Stimulated activated CD4-positive, alpha-beta T cell treated with anti-CD3 and anti-CD28 coated beads, Interleukin-1b, Interleukin-23, amount 100 ng/mL, for 24 hours (primary cell): ENCODE measurements at regions not wholly inside any gene's neighbourhood (a gene's known extent, or its start where the extent isn't known, plus 50 kb on each side); places are given as distances from the start of the nearest gene placed in this dataset.
"Not testable (repeated sequence)": the region's sequence is repeated elsewhere in the genome, so short reads cannot be mapped to it uniquely, and the experiment has no call there.

Experiments used
- DNase-seq, 4 experiments: peaks; one replicate each; pipeline ENCODE4 v3.0.0-alpha.2; 2020; ENCODE audit warnings: low read depth in 4 of 4, low spot score in 1 of 4

GRCh38 chr6:66094615-66095014 is 387.6 kb upstream of the EYS start:
- DNase-seq: no peak

DNA sequence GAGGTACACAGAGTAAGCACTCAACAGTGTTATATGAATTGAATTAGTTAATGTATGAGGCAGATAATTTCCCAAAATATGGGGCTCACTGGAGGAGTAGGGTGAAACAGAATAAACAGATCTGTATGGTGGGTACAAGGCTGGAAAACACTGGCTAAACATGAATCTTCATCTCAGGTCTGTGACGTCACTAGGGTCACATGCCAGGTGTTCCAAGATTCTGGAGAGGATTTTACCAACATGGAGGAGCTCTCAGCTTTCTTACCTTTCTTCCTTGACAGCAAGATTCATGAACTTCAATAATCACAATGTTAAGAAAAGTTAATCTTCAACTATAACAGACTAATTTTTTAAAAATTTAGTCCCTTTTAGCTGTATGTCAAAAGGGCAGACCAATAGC is 385.3 kb upstream of the EYS start:
- DNase-seq: not testable (repeated sequence)

DNA sequence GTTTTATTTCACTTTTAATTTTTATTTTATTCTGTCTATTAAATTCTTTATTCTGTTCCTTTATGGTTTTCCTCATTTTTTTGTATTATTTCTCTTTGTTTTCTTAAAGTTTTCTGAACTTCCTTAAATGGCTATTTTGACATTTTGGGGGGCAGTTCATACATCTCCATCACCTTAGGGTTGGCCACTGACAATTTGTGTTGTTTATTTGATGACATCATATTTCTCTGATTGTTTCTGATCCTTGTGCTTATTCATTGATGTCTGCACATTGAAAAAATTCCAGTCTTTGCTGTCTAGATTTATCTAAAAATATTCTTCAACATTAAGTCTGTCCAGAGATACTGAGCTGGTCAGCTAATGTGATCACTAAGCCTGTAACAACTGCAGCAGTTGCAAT is 379.5 kb upstream of the EYS start:
- DNase-seq: no peak

DNA sequence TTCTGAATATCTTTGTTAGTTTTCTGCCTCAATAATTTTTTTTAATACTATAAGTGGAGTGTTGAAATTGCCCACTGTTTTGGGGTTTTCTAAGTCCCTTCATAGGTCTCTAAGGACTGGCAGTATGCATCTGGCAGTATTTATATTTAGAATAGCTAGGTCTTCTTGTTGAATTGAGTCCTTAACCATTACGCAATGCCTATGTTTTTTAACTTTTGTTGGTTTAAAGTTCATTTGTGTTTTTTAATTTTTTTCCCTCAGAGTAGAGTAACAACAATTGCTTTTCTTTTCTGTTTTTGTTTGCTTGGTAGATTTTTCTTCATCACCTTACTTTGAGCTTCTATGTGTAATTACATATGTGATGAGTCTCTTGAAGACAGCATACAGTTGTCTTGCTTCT is 375.9 kb upstream of the EYS start:
- no peak for DNase-seq

GRCh38 chr6:66068907-66069306 is 361.9 kb upstream of the EYS start:
- DNase-seq: no peak

- DNase-seq: no peak
These were observed 361.0 kb upstream of the EYS start for GRCh38 chr6:66068033-66068432.

- no peak for DNase-seq
These were observed 358.3 kb upstream of the EYS start for GRCh38 chr6:66065313-66065712.

- DNase-seq: no peak
These were observed 350.0 kb upstream of the EYS start for GRCh38 chr6:66057034-66057433.

- no peak for DNase-seq
These were observed 347.9 kb upstream of the EYS start for GRCh38 chr6:66054967-66055366.

GRCh38 chr6:66051812-66052211 is 344.8 kb upstream of the EYS start:
- DNase-seq: no peak

DNA sequence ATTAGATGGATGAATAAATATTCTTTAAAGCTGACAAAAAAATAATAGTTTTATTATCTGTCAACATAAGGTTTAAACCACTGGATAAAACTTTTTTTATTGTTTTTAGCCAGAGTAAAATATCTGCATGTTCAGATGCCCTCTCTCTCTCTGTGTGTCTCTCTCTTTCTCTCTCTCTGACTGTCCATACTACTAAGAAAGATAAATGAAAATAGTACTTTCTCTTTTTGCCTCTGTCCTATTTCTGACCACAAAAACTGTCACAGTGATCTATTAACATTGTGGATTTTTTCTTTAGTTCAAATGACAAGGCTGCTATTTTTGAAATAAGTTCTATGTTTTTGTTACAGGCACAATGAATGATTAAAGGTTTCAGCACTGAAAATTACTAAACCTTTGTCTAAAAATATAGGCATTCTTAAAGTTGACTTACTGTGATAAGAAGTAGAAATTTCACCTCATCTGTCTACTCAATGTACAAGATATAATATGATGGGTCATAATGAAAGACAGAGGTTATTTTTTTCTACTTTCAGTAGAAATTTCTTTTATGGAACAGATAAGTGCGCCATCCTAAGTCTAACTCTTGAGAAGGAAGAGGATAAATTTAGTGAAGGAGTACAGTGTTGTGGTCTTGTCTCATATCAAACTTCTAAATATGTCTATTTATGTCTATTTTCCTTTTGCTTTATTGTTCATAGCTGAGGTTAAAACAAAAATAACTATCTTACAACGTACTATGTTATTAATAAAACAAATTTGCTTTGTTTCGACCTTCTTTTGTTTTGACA is 341.9 kb upstream of the EYS start:
- DNase-seq: no peak

DNA sequence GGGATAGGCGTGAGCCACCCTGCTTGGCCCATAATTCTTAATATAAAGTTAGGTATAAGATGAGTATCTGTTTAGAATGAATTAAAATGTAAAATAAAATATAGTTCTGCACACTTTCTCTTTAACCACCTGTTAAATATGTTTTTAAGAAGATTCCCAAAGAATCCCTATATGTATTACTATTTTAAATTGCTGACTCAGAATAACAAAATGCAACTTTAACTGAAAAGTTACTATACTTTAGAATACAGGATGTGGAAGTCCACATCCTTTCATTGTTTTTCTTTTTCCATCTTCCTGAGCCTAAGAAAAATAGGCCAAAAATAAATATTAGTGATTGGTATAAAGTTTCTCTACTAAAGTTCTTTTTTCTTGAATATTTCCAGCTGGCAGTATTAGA is 325.6 kb upstream of the EYS start:
- DNase-seq: no peak

DNA sequence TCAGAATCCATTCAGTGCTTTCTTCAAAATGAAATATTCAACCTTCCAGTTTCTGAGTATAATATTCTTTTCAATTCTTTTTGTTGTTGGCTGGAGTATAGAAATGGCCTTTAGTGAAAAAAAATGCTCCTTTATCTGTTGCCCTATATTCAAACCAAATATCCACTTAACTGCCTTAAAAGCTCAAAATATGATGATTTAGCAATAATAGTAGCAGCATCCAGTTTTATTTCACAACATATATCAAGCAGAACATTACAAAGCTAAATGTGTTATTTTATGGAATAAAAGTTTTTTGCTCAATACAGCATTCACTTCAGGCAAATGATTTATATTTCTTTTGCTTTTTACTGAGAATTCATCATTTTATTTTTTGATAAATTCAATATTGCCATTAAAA is 322.4 kb upstream of the EYS start:
- DNase-seq: no peak

- no peak for DNase-seq
These were observed 292.3 kb upstream of the EYS start for GRCh38 chr6:65999288-65999791.

GRCh38 chr6:65998544-65998943 is 291.5 kb upstream of the EYS start:
- no peak for DNase-seq

GRCh38 chr6:65997539-65997938 is 290.5 kb upstream of the EYS start:
- DNase-seq: no peak

- no peak for DNase-seq
These were observed 289.1 kb upstream of the EYS start for GRCh38 chr6:65996096-65996495.

GRCh38 chr6:65989676-65990075 is 282.6 kb upstream of the EYS start:
- DNase-seq: no peak

DNA sequence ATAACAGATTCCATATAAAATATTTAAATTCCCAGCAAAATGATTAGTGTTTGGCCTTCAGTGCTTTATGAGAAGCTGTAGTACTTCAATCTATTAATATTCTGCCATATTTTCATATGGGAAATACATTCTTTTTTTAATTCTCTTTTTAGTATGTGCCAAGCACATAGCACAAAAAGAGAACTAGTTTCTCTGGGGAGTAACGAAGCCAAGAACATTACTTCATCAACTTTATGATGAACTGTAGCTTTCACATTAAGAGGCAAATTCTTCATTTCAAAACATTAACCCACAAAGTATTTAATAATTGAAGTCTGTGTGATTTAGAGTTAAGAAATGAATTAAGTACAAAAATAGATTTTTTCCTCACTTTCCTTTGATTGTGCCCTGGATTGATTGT is 281.0 kb upstream of the EYS start:
- DNase-seq: no peak

- no peak for DNase-seq
These were observed 277.1 kb upstream of the EYS start for GRCh38 chr6:65984089-65984488.

DNA sequence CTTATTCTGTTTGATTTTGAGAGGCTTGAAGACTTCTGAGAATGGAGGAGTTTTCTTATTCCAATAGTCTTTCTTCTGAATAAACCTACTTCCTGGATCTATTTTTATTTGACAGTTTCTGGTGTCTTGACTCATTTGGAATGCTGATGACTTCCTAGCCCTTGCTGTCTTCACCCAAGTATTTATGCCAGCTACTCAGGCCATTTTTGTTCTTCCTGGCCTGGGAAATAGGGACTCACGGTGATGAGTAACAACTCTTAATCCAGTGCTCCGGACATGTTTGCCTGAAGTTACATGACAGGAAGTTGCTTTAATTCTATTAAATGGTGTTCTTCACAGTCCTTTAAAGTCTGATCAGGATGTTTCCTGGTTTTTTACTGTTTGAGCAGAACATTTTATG is 272.1 kb upstream of the EYS start:
- no peak for DNase-seq

- DNase-seq: not testable (repeated sequence)
These were observed 264.2 kb upstream of the EYS start for GRCh38 chr6:65971252-65971651.

DNA sequence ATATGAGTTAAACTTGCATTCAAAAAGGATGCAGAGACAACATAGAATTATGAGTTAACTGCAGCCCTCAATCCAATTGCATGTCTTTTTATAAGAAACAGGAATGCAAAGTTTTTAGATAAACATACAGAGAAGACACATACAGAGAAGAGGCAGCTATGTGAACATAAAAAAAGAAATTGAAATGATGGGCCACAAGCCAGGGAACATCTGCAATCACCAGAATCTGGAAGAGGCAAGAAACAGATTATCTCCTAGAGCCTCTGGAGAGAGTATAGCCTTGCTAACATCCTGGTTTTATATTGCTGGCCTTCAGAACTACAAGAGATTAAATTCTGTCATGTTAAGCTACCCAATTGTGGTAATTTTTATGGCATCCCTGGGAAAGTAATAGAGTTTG is 257.2 kb upstream of the EYS start:
- no peak for DNase-seq
